H1 (cell line): ENCODE measurements at regions not wholly inside any gene's neighbourhood (a gene's known extent, or its start where the extent isn't known, plus 50 kb on each side); places are given as distances from the start of the nearest gene placed in this dataset.

Source experiments
- CTCF ChIA-PET: fragments of 300-600 bp; sonication (Branson Sonifier 250); formaldehyde crosslinking; loops from one replicate; lab custom pipeline; 2021; ENCODE audit not compliant: partially characterized antibody; lab: Charles Lee
- POLR2A ChIA-PET: fragments of 300-600 bp; sonication (Branson Sonifier 250); formaldehyde crosslinking; loops from one replicate; lab custom pipeline; 2021; ENCODE audit warnings: inconsistent platforms; ENCODE audit not compliant: partially characterized antibody; lab: Charles Lee
- DNase-seq, 2 experiments: peaks; one replicate each; pipeline versions ENCODE4 v3.0.0 to v3.0.0-alpha.2; 2010 to 2022; ENCODE audit warnings: low spot score in 2 of 2, low read depth in 1 of 2, mixed read lengths in 1 of 2
- FAIRE-seq: peaks from 2 replicates; lab custom pipeline; 2011; peaks lifted over from hg19 to GRCh38; lab: Jason Lieb, UNC
- H2AFZ ChIP-seq: 2 replicates; pipeline ENCODE4 v1.8.1; 2012; ENCODE audit warnings: low read length, inconsistent platforms
- H2AK5ac ChIP-seq: 2 replicates; pipeline ENCODE4 v1.6.1; 2013; ENCODE audit warnings: low read depth, low read length
- H2BK120ac ChIP-seq: replicated peaks from 2 replicates; pipeline ENCODE3; 2013; ENCODE audit warnings: low read depth, low read length, inconsistent platforms
- H2BK12ac ChIP-seq: 2 replicates; pipeline ENCODE4 v1.6.1; 2013; ENCODE audit warnings: low read depth, low read length
- H2BK15ac ChIP-seq: 2 replicates; pipeline ENCODE4 v1.6.1; 2013; ENCODE audit warnings: low read length
- H2BK20ac ChIP-seq: 2 replicates; pipeline ENCODE4 v1.6.1; 2013; ENCODE audit warnings: low read length
- H2BK5ac ChIP-seq: 2 replicates; pipeline ENCODE4 v1.6.1; 2013; ENCODE audit warnings: low read depth, low read length
- H3K14ac ChIP-seq: 2 replicates; pipeline ENCODE4 v1.6.1; 2013; ENCODE audit warnings: inconsistent platforms; ENCODE audit not compliant: insufficient read length
- H3K18ac ChIP-seq: 2 replicates; pipeline ENCODE4 v1.6.1; 2013; ENCODE audit warnings: low read length; ENCODE audit errors: extremely low read depth
- H3K23ac ChIP-seq: 2 replicates; pipeline ENCODE4 v1.6.1; 2013; ENCODE audit warnings: inconsistent platforms; ENCODE audit not compliant: insufficient read length
- H3K23me2 ChIP-seq: 2 replicates; pipeline ENCODE4 v1.6.1; 2013; ENCODE audit warnings: low read depth, low read length
- H3K27ac ChIP-seq: 2 replicates; pipeline ENCODE4 v1.6.1; 2011; ENCODE audit warnings: low read depth, low read length, inconsistent platforms
- H3K27me3 ChIP-seq, 4 experiments: replicated peaks in 1 of 4; 1 replicate in 1 of 4; 2 replicates in 3 of 4; pipeline versions ENCODE4 v1.6.1 to v1.8.1; 2011 to 2013; ENCODE audit warnings: low read length in 3 of 4, mild to moderate bottlenecking in 3 of 4, inconsistent platforms in 2 of 4, mixed read lengths in 2 of 4, moderate library complexity in 1 of 4; ENCODE audit not compliant: control insufficient read depth in 3 of 4, insufficient read depth in 3 of 4; ENCODE audit errors: extremely low read depth in 1 of 4
- H3K36me3 ChIP-seq, 4 experiments: 2 replicates each; pipeline versions ENCODE4 v1.6.1 to v1.8.1; 2011 to 2013; ENCODE audit warnings: mild to moderate bottlenecking in 4 of 4, low read length in 3 of 4, moderate library complexity in 2 of 4, control low read depth in 1 of 4, inconsistent platforms in 1 of 4; ENCODE audit not compliant: insufficient read depth in 4 of 4, control insufficient read depth in 2 of 4
- H3K4ac ChIP-seq: replicated peaks from 2 replicates; pipeline ENCODE3; 2013; ENCODE audit warnings: low read length, low read depth, mixed read lengths, inconsistent platforms; ENCODE audit not compliant: insufficient read length
- H3K4me1 ChIP-seq, 4 experiments: replicated peaks in 1 of 4; 1 replicate in 1 of 4; 2 replicates in 3 of 4; pipeline versions ENCODE4 v1.6.1 to v1.8.1; 2011 to 2013; ENCODE audit warnings: low read length in 3 of 4, inconsistent platforms in 2 of 4, mixed read lengths in 1 of 4; ENCODE audit not compliant: insufficient read depth in 4 of 4, control insufficient read depth in 3 of 4
- H3K4me2 ChIP-seq, 2 experiments: 2 replicates each; pipeline versions ENCODE4 v1.6.1 to v1.8.1; 2011 to 2013; ENCODE audit warnings: low read depth in 2 of 2, low read length in 2 of 2, control low read depth in 1 of 2, inconsistent platforms in 1 of 2, mild to moderate bottlenecking in 1 of 2; ENCODE audit not compliant: insufficient read depth in 1 of 2
- H3K4me3 ChIP-seq, 4 experiments: fragments of 200-600, 300-600 bp in 1 of 4; sonication (generic), shearing (Covaris generic), sonication (Bioruptor Twin) in 1 of 4; 2 replicates each; pipeline versions ENCODE4 v1.5.1 to v1.8.1; 2011 to 2016; ENCODE audit warnings: low read length in 4 of 4, low read depth in 3 of 4, control low read depth in 2 of 4, inconsistent platforms in 2 of 4, mild to moderate bottlenecking in 2 of 4, mixed read lengths in 1 of 4, moderate library complexity in 1 of 4; ENCODE audit not compliant: insufficient read depth in 2 of 4; ENCODE audit errors: extremely low read depth in 1 of 4
- H3K56ac ChIP-seq: replicated peaks from 2 replicates; pipeline ENCODE3; 2013; ENCODE audit warnings: low read depth, mild to moderate bottlenecking, mixed read lengths, low read length, inconsistent platforms; ENCODE audit not compliant: insufficient read length
- H3K79me1 ChIP-seq: 2 replicates; pipeline ENCODE4 v1.6.1; 2013; ENCODE audit warnings: low read depth, low read length, control low read depth
- H3K79me2 ChIP-seq, 2 experiments: 2 replicates each; pipeline versions ENCODE4 v1.6.1 to v1.8.1; 2012 to 2013; ENCODE audit warnings: low read length in 2 of 2, mild to moderate bottlenecking in 2 of 2, inconsistent platforms in 1 of 2; ENCODE audit not compliant: insufficient read depth in 2 of 2, control insufficient read depth in 1 of 2
- H3K9ac ChIP-seq, 4 experiments: replicated peaks in 1 of 4; 1 replicate in 1 of 4; 2 replicates in 3 of 4; pipeline versions ENCODE4 v1.6.1 to v1.8.1; 2011 to 2013; ENCODE audit warnings: low read depth in 3 of 4, low read length in 3 of 4, control low read depth in 2 of 4, mild to moderate bottlenecking in 2 of 4, moderate library complexity in 2 of 4, inconsistent platforms in 1 of 4; ENCODE audit errors: extremely low read depth in 1 of 4
- H3K9me3 ChIP-seq, 2 experiments: 2 replicates each; pipeline versions ENCODE4 v1.6.1 to v1.8.1; 2012 to 2013; ENCODE audit warnings: mild to moderate bottlenecking in 2 of 2, moderate library complexity in 2 of 2, control low read depth in 1 of 2, inconsistent platforms in 1 of 2, low read depth in 1 of 2, low read length in 1 of 2, mixed read lengths in 1 of 2; ENCODE audit not compliant: insufficient read depth in 2 of 2
- H4K20me1 ChIP-seq, 2 experiments: replicated peaks in 1 of 2; 2 replicates each; pipeline versions ENCODE3 to v1.8.1; 2011 to 2013; ENCODE audit warnings: inconsistent platforms in 2 of 2, low read length in 2 of 2, mild to moderate bottlenecking in 1 of 2; ENCODE audit not compliant: insufficient read depth in 2 of 2, control insufficient read depth in 1 of 2
- H4K5ac ChIP-seq: 2 replicates; pipeline ENCODE4 v1.6.1; 2013; ENCODE audit warnings: low read length, low read depth, mixed read lengths, inconsistent platforms; ENCODE audit not compliant: insufficient read length
- H4K8ac ChIP-seq: 2 replicates; pipeline ENCODE4 v1.8.0; 2013; ENCODE audit warnings: mild to moderate bottlenecking, moderate library complexity, low read length, inconsistent platforms; ENCODE audit not compliant: insufficient read depth; ENCODE audit errors: extremely low read depth
- H4K91ac ChIP-seq: replicated peaks from 2 replicates; pipeline ENCODE3; 2013; ENCODE audit warnings: low read length, mixed read lengths, inconsistent platforms; ENCODE audit not compliant: insufficient read length
- ASH2L ChIP-seq: fragments of 200-600, 300-600 bp; sonication (generic); IDR thresholded peaks from one replicate; pipeline ENCODE4 v1.7.1; 2017; ENCODE audit warnings: low read length
- BRCA1 ChIP-seq: IDR thresholded peaks from 2 replicates; pipeline ENCODE4 v1.6.1; 2012; ENCODE audit warnings: low read depth, low read length, improper control_type of control experiment
- CBX5 ChIP-seq: fragments of 300-800, 300-1000 bp; sonication (generic); IDR thresholded peaks from 2 replicates; pipeline ENCODE4 v1.7.1; 2016; ENCODE audit warnings: antibody characterized with exemption, low read length, low read depth
- CBX8 ChIP-seq: fragments of 300-800, 300-1000 bp; sonication (generic); IDR thresholded peaks from 2 replicates; pipeline ENCODE4 v1.7.1; 2016; ENCODE audit warnings: low read depth, low read length, borderline replicate concordance
- CTBP2 ChIP-seq: IDR thresholded peaks from 2 replicates; pipeline ENCODE4 v1.7.0; 2011; ENCODE audit warnings: borderline replicate concordance, mild to moderate bottlenecking, moderate library complexity, mixed read lengths, low read length; ENCODE audit not compliant: insufficient read depth, insufficient read length
- FOSL1 ChIP-seq: IDR thresholded peaks from 2 replicates; pipeline ENCODE4 v1.6.1; 2011; ENCODE audit warnings: mild to moderate bottlenecking, low read depth, low read length, moderate library complexity; ENCODE audit not compliant: insufficient read depth
- JUND ChIP-seq: IDR thresholded peaks from 2 replicates; pipeline ENCODE4 v1.6.1; 2011; ENCODE audit warnings: mild to moderate bottlenecking, improper control_type of control experiment, low read length
- RAD21 ChIP-seq, 2 experiments: IDR thresholded peaks in 1 of 2; conservative IDR thresholded peaks in 1 of 2; 2 replicates each; pipeline ENCODE4 v1.6.1; 2011; ENCODE audit warnings: low read depth in 2 of 2, low read length in 2 of 2, improper control_type of control experiment in 1 of 2, inconsistent platforms in 1 of 2, mild to moderate bottlenecking in 1 of 2, moderate library complexity in 1 of 2
- TAF1 ChIP-seq: IDR thresholded peaks from 2 replicates; pipeline ENCODE4 v1.6.1; 2011; ENCODE audit warnings: mild to moderate bottlenecking, low read depth, low read length
- TCF12 ChIP-seq: IDR thresholded peaks from 2 replicates; pipeline ENCODE4 v1.6.1; 2011; ENCODE audit warnings: low read depth, mild to moderate bottlenecking, low read length
- TF ChIP-seq, protein P1 (sequence below): IDR thresholded peaks from 2 replicates; pipeline ENCODE4 v1.6.1; 2012; ENCODE audit warnings: low read length, inconsistent platforms

DNA sequence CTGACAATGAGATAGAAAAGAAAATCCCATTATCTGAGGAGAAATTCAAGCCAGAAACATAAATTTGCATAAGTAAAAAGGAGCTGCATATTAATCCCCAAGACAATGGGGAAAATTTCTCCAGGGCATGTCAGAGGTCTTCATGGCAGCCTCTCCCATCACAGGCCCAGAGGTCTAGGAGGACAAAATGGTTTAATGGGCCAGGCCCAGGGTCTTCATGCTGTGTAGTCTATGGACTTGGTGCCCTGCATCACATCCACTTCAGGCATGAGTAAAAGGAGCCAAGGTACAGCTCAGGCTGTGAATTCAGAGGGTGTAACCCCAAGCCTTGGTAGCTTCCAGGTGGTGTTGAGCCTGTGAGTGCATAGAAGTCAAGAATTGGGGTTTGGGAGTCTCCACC lies 1097.2 kb upstream of the RAG2 start:
- H3K4me3 ChIP-seq = no peak overlapping the region
- no peak overlapping the region for H3K9ac ChIP-seq
- H2AK5ac ChIP-seq = no peak overlapping the region
- no peaks in the 10 kb centered on the region for H3K4me1 ChIP-seq
- H2BK5ac ChIP-seq = no peak overlapping the region
- H3K36me3 ChIP-seq = no peaks in the 10 kb centered on the region
- no peak overlapping the region for H4K8ac ChIP-seq
- H3K9me3 ChIP-seq = peaks cover 27 to 35% of the 10 kb centered on the region in 2 experiments
- no peak overlapping the region for H3K23ac ChIP-seq
- ChIA-PET CTCF (interaction anchor here (1.2 kb wide), 1 partner anchor 11 kb away, joined by 3 read pairs; no protein-coding TSS in a partner anchor), POLR2A (no interaction called here)
- H3K79me2 ChIP-seq = no peaks in the 10 kb centered on the region
- no peak overlapping the region for H3K4ac ChIP-seq
- H2BK15ac ChIP-seq = no peak overlapping the region
- H2BK120ac ChIP-seq = no peak overlapping the region
- FAIRE-seq (no peak), DNase-seq (no peak)
- no peak overlapping the region for H3K18ac ChIP-seq
- H3K56ac ChIP-seq = no peak overlapping the region
- no peak overlapping the region for H2BK12ac ChIP-seq
- no peak overlapping the region for H3K4me2 ChIP-seq
- no peaks in the 10 kb centered on the region for H3K23me2 ChIP-seq
- no peaks in the 10 kb centered on the region for H3K27me3 ChIP-seq
- no peaks in the 10 kb centered on the region; the same call in 1 of the 2 replicates for H3K79me1 ChIP-seq
- H4K20me1 ChIP-seq = no peaks in the 10 kb centered on the region
- no peak overlapping the region for H2AFZ ChIP-seq
- no peak overlapping the region for H4K5ac ChIP-seq
- H3K14ac ChIP-seq = no peak overlapping the region
- no peak overlapping the region for H4K91ac ChIP-seq
- TF ChIP-seq FOSL1 (no peak), BRCA1 (no peak), TCF12 (no peak), CBX5 (no peak), CBX8 (no peak), TAF1 (no peak), JUND (no peak), CTBP2 (no peak), RAD21 (IDR thresholded peaks at IDR 0.05 in 1 of 2, conservative IDR thresholded peaks at IDR 0.05 in 1 of 2; ENCODE audit: low read depth in 2 of 2, low read length in 2 of 2) (no peak), ASH2L (no peak)
- TF ChIP-seq, protein P1, sequence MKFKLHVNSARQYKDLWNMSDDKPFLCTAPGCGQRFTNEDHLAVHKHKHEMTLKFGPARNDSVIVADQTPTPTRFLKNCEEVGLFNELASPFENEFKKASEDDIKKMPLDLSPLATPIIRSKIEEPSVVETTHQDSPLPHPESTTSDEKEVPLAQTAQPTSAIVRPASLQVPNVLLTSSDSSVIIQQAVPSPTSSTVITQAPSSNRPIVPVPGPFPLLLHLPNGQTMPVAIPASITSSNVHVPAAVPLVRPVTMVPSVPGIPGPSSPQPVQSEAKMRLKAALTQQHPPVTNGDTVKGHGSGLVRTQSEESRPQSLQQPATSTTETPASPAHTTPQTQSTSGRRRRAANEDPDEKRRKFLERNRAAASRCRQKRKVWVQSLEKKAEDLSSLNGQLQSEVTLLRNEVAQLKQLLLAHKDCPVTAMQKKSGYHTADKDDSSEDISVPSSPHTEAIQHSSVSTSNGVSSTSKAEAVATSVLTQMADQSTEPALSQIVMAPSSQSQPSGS = no peak
- no peak overlapping the region for H2BK20ac ChIP-seq
- no peak overlapping the region for H3K27ac ChIP-seq
